ENCODE measurements at regions not wholly inside any gene's neighbourhood (a gene's known extent, or its start where the extent isn't known, plus 50 kb on each side); places are given as distances from the start of the nearest gene placed in this dataset.

DNA sequence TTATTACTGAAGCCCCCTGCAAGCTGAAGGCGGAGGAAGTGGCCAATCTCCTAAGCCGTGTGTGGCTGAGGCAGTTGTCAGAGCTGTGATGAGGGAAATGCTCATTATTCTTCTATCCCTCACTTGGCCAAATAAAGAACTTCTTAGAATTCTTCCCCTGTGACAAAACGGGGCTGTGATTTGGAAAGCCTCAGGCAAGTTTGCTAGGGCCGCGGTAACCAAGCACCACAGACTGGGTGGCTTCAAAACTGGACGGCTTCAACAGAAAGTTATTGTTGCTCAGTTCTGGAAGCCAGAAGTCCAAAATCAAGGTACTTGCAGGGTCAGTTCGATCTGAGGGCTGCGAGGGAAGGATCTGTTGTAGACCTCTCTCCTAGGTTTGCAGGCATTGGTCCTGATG, 72.3 kb upstream of the STEAP1B start:
- TF ChIP-seq, protein P1, sequence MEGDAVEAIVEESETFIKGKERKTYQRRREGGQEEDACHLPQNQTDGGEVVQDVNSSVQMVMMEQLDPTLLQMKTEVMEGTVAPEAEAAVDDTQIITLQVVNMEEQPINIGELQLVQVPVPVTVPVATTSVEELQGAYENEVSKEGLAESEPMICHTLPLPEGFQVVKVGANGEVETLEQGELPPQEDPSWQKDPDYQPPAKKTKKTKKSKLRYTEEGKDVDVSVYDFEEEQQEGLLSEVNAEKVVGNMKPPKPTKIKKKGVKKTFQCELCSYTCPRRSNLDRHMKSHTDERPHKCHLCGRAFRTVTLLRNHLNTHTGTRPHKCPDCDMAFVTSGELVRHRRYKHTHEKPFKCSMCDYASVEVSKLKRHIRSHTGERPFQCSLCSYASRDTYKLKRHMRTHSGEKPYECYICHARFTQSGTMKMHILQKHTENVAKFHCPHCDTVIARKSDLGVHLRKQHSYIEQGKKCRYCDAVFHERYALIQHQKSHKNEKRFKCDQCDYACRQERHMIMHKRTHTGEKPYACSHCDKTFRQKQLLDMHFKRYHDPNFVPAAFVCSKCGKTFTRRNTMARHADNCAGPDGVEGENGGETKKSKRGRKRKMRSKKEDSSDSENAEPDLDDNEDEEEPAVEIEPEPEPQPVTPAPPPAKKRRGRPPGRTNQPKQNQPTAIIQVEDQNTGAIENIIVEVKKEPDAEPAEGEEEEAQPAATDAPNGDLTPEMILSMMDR (IDR thresholded peaks at IDR 0.05 in 2 of 3, conservative IDR thresholded peaks at IDR 0.05 in 1 of 3; ENCODE audit: borderline replicate concordance in 1 of 3, insufficient read depth in 1 of 3, low read depth in 2 of 3, low read length in 2 of 3) = no peak
- no peak for TF ChIP-seq EGR1 (IDR thresholded peaks at IDR 0.05; ENCODE audit: low read depth)
- no peak for TF ChIP-seq EZH2 (IDR thresholded peaks at IDR 0.05)
- no peak for TF ChIP-seq CBX3 (IDR thresholded peaks at IDR 0.05; ENCODE audit: low read depth)
- no peak for TF ChIP-seq RAD21 (IDR thresholded peaks at IDR 0.05; ENCODE audit: low read depth)
- no peak for TF ChIP-seq POLR2A (IDR thresholded peaks at IDR 0.05; ENCODE audit: borderline replicate concordance, extremely low read depth, insufficient read depth, insufficient read length)
- no peak for TF ChIP-seq POLR2AphosphoS5 (IDR thresholded peaks at IDR 0.05; ENCODE audit: low read depth, low read length)
- no peak for TF ChIP-seq EZH2phosphoT487 (IDR thresholded peaks at IDR 0.05; ENCODE audit: borderline replicate concordance)

Data from HCT116 (cell line).